SK-N-MC (cell line): ENCODE measurements at regions not wholly inside any gene's neighbourhood (a gene's known extent, or its start where the extent isn't known, plus 50 kb on each side); places are given as distances from the start of the nearest gene placed in this dataset.
"Not testable (repeated sequence)": the region's sequence is repeated elsewhere in the genome, so short reads cannot be mapped to it uniquely, and the experiment has no call there.

ENCODE experiments used
- EZH2 ChIP-seq: fragments of 200-600 bp; sonication (generic); IDR thresholded peaks from one replicate; pipeline ENCODE4 v1.6.1; 2017; ENCODE audit warnings: antibody characterized with exemption
- FOXP2 ChIP-seq: optimal IDR thresholded peaks from 2 replicates; pipeline ENCODE3; 2011; ENCODE audit warnings: mild to moderate bottlenecking, moderate library complexity; ENCODE audit not compliant: insufficient read depth; ENCODE audit errors: extremely low read length, control extremely low read depth
- POLR2AphosphoS5 ChIP-seq: IDR thresholded peaks from 2 replicates; pipeline ENCODE4 v1.6.1; 2012; ENCODE audit warnings: mild to moderate bottlenecking, low read depth, low read length, borderline replicate concordance

- not testable (repeated sequence) for TF ChIP-seq POLR2AphosphoS5, EZH2, FOXP2
Measured at GRCh38 chr1:222906271-222906739, 91.5 kb downstream of the DISP1 start.
